Nucleus accumbens (tissue), 56 donors: ENCODE measurements at regions not wholly inside any gene's neighbourhood (a gene's known extent, or its start where the extent isn't known, plus 50 kb on each side); places are given as distances from the start of the nearest gene placed in this dataset.
"Not testable (repeated sequence)": the region's sequence is repeated elsewhere in the genome, so short reads cannot be mapped to it uniquely, and the experiment has no call there.

Experiments
- DNase-seq, 56 donors: peaks; one replicate each; lab custom pipeline; 2025; lab: John Stamatoyannopoulos, UW

GRCh38 chr11:130668751-130669150, 220.3 kb downstream of the ADAMTS15 start:
- no peak for DNase-seq

- no peak for DNase-seq
Measured at GRCh38 chr11:130670200-130670599, 221.8 kb downstream of the ADAMTS15 start.

DNA sequence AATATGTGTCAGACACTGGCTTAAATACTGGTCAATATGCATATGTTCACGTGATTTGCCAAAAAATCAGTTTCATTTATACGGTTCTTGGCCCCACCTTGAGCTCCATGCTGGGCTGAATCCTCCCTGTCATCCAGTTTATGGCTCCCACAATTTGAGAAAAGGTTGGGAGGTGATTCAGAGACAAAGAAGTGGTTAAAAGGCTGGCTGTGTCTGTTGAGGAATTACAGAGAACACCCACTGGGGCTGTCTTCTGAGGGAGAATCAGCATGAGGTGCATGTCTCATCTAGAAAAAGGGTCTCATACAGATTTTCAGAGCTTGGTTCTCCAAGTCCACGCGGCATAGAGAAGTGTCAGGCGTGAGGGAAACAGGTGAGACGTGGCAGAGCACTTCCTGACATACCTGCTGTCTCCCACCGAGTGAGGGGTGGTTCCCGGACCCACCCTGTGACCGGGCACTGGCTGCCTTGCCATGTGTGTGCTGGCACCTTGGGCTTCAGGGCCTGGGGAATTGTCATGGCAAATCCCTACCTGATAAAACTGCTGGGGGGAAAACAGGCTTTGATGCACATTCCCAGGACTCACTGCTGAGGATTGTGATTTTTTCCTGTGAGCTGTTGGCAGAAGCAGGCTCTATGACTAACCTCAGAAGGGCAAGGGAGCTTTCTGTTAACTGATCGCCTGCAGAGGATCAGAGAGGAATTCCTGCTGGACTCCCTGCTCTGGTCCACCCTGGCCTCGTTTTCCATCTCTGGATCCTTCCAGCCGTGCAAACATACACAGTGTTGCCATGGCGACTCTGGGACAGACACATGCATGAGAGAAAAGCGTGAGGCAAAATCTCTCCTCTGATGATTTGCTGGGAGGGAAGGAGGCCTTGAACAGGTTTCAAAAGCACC, 223.6 kb downstream of the ADAMTS15 start:
- DNase-seq, result peak in 13 of 56 donors; percentile 4 to 41 (median 17)

GRCh38 chr11:130672911-130673310, 224.5 kb downstream of the ADAMTS15 start:
- DNase-seq, result peak in 1 of 56 donors; percentile 7

GRCh38 chr11:130673698-130674097, 225.3 kb downstream of the ADAMTS15 start:
- DNase-seq, result no peak

- no peak for DNase-seq
Measured at GRCh38 chr11:130674686-130675308, 226.4 kb downstream of the ADAMTS15 start.

GRCh38 chr11:130675371-130675821, 227.0 kb downstream of the ADAMTS15 start:
- no peak for DNase-seq

GRCh38 chr11:130675917-130676316, 227.5 kb downstream of the ADAMTS15 start:
- no peak for DNase-seq

GRCh38 chr11:130677486-130678153, 229.2 kb downstream of the ADAMTS15 start:
- DNase-seq, result no peak

GRCh38 chr11:130679247-130679646, 230.8 kb downstream of the ADAMTS15 start:
- DNase-seq, result no peak

DNA sequence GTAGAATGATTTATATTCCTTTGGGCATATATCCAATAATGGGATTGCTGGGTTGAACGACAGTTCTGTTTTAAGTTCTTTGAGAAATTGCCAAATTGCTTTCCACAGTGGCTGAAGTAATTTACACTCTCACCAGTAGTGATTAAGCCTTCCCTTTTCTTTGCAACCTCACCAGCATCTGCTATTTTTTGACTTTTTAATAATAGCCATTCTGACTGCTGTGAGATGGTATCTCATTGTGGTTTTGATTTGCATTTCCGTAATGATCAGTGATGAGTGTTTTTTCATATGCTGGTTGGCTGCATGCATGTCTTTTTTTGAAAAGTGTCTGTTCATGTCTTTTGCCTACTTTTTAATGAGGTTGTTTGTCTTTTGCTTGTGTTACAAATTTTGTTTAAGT, 233.8 kb downstream of the SNX19 start:
- not testable (repeated sequence) for DNase-seq

DNA sequence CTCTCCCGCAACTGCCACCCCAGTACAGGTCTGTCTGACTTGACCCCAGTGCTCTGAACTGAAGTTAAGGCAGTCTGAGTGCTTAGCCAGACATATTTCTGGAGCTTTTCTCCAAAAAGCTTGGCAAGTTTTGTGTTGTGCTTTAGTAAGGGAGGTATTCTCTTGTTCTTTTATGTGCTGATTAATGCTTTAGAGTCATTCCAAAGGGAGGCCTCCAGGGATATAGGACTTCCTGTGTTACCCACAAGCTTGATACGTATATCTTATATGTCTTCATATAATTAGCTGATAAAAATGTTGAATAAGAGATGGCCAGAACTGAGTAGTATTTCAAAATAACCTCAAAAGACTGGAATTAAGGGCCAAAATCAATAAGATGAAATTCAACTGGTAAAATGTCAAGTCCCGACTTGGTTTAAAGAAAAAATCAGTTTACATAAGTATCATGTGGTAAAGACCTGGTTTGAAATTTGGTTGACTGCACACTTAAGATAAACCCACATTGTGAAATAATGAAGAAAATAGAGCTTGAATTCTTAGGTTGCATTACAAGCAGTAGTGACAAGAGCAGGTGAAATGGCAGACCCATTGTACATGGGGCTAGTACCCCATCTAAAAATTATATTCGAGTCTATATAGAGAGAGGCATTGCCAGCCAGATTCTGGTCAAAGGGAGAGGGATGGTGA, 226.9 kb downstream of the SNX19 start:
- DNase-seq, result no peak

DNA sequence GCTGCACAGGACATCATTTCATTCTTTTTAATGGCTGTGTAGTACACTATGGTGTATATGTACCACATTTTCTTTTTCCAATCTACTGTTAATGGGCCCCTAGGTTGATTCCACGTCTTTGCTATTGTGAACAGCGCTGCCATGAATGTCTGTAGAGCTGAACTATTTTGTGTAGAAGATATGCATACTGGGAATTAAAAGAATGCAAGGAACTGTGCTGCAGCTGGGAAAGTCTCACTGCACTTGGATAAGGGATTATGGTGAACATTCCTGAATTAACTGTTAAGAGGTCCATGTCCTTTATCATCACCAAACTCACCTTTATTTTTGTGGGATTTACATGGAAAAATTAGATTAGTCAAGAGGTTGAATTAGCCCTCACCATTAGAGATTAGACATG, 224.7 kb downstream of the SNX19 start:
- DNase-seq, result no peak

GRCh38 chr11:130692220-130692619, 224.1 kb downstream of the SNX19 start:
- no peak for DNase-seq

GRCh38 chr11:130693543-130693942, 222.7 kb downstream of the SNX19 start:
- no peak for DNase-seq

DNA sequence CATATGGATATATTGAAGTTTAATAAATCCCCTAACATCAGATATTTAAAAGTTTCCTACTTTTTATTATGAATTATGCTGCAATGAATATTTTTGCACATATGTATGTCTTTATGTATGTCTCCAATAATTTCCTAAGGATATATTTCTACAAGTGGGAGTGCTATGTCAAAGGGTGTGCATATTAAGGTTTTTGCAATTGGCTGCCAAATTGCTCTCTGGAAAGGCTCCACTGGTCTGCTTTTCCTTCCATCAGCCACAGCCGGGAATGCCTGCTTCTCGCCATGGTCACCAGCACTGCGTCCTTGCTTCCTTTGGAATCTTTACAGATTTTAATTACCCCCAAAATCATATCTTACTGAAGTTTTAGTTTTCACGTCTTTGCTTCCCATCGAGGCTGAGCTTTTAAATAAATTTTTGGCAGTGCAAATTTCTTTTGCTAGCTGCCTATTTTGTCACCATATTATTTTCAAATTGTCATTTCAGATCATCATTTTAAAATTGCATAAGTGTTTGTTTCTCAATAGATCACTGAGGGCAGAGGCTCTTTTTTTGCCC, 221.7 kb downstream of the SNX19 start:
- no peak for DNase-seq

DNA sequence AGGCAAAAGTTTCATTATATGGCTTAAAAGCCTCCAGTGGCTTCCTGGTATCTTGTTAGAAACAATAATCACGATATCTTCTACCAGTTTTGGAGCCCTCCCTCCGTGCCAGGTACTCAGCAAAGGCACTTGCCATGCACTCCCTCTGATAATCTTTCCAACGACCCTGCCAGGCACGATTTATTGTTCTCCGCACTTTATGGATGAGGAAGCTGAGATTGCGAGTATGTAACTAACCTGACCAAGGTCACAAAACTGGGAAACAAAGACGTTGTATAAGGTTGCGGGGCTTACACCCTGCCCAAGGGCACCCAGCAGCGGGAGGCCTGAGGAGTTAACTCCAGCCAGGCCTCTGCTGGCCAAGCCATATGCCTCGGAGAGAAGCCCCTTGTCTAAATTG, 218.1 kb downstream of the SNX19 start:
- DNase-seq, result no peak

DNA sequence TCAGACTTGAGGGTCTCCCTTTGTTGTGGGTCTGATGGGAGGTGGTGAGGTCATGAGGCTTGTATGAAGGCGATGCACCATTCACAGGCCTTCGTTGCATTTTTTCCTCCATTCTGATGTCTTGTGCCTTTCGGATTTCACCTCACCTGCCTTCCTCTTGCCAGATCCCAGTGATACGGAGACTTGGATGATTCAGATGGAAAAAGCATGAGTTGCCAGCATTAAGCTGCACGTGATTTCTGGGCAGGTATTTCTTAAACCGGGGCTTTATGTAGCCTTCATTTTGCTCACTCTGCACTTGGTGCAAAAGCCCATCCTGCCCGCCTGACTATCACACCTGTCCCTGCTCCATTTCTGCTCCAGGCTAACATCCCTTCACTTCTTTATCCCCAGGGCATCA, 216.7 kb downstream of the SNX19 start:
- DNase-seq, result no peak

- DNase-seq, result no peak
Measured at GRCh38 chr11:130700092-130700491, 216.2 kb downstream of the SNX19 start.

DNA sequence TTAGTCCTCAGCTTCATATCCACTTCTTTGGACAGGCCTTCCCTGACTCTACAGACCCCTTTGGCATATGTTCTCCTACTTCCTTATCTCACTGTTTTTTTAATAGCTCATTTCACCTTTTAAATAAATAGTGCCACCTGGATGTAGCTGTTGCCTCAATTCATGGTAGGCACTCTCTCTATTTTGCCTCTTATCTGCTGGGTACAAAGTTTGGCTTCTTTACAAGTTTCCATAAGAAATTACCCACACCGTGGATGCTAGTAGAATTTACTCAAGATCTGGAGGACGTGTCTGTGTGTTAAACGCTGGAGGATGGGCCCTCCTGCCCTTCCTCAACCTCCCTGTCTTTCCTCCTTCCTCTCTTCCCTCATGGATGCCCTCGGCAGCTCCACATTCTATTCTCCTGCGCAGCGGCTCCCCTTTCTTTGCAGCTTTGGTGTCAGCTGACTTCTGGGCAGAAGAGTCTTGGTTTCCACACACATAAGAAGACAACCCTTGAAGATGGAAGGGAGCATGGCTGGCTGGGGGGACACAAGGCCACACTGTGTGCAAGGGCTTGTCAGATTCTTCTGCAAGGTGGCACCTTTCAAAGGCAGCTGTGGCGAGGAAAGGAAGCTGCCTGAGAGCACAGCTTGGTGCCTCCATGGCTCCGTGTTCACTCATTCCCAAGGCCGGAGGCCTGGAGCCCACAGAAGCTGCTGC, 212.6 kb downstream of the SNX19 start:
- no peak for DNase-seq
